Lung (tissue), 11 donors: ENCODE measurements at regions not wholly inside any gene's neighbourhood (a gene's known extent, or its start where the extent isn't known, plus 50 kb on each side); places are given as distances from the start of the nearest gene placed in this dataset.

Source experiments
- ATAC-seq: fragments of 200-7000 bp; cut with Tn5 transposase; one replicate; pipeline ENCODE4 v1.9.1; 2020; ENCODE audit warnings: moderate number of reproducible peaks; ENCODE audit not compliant: insufficient read depth, low FRiP score
- DNase-seq, 3 donors: peaks; one replicate each; pipeline ENCODE4 v3.0.0-alpha.2; 2013 to 2017
- H3K27ac ChIP-seq, 2 donors: one replicate each; pipeline ENCODE4 v1.5.1; 2013; ENCODE audit warnings: mild to moderate bottlenecking in 2 of 2, moderate library complexity in 2 of 2, control low read depth in 1 of 2, inconsistent platforms in 1 of 2, low read depth in 1 of 2, low read length in 1 of 2
- H3K27me3 ChIP-seq, 3 donors: one replicate each; pipeline ENCODE4 v1.5.1; 2013; ENCODE audit warnings: low read length in 2 of 3; ENCODE audit not compliant: control insufficient read depth in 3 of 3, insufficient read depth in 3 of 3
- H3K36me3 ChIP-seq, 4 donors: one replicate each; pipeline ENCODE4 v1.5.1; 2013; ENCODE audit warnings: low read length in 4 of 4, mild to moderate bottlenecking in 1 of 4, moderate library complexity in 1 of 4; ENCODE audit not compliant: control insufficient read depth in 4 of 4, insufficient read depth in 4 of 4
- H3K4me1 ChIP-seq, 5 donors: one replicate each; pipeline ENCODE4 v1.5.1; 2013; ENCODE audit warnings: low read length in 5 of 5, mild to moderate bottlenecking in 2 of 5, moderate library complexity in 1 of 5; ENCODE audit not compliant: control insufficient read depth in 5 of 5, insufficient read depth in 5 of 5
- H3K4me3 ChIP-seq: one replicate; pipeline ENCODE4 v1.5.1; 2013; ENCODE audit warnings: mild to moderate bottlenecking, control low read depth, moderate library complexity
- H3K9ac ChIP-seq, 2 donors: one replicate each; pipeline ENCODE4 v1.5.1; 2013; ENCODE audit warnings: low read length in 2 of 2, control low read depth in 1 of 2; ENCODE audit not compliant: insufficient read depth in 1 of 2
- H3K9me3 ChIP-seq, 4 donors: one replicate each; pipeline ENCODE4 v1.5.1; 2013; ENCODE audit warnings: low read length in 3 of 4, mild to moderate bottlenecking in 1 of 4, moderate library complexity in 1 of 4; ENCODE audit not compliant: control insufficient read depth in 4 of 4, insufficient read depth in 3 of 4
- WGBS, 2 donors: extraction: QIAGEN DNeasy Blood & Tissue Kit; methylation state at CpG; one replicate each; pipeline ENCODE4 v1.1.7; 2013; 5-methylcytosine and 5-hydroxymethylcytosine counted together
- TF ChIP-seq, protein P1 (sequence below): IDR thresholded peaks from 2 replicates; pipeline ENCODE4 v1.5.1; 2012; ENCODE audit warnings: mild to moderate bottlenecking; ENCODE audit errors: control extremely low read depth, extremely low read depth
- donor health status: control.
- donor health status: control.
- donor health status: Bipolar disorder and iron deficiency.
- donor health status: healthy.
- donor health status: DM: yes; HTN: yes; CAD: no.

DNA sequence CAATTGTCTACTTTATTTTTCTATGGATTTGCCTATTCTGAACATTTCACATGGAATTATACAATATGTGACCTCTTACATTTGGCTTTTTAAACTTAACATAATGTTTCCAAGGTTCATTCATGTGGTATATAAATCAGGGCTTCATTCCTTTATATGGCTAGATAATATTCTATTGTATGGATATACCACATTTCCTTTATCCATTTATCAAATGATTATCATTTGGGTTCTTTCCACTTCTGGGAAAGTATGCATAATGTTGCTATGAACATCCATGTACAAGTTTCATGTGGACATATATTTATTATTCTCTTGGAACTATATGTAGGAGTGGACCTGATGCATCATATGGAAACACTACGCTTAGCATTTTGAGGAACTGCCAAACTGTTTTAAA is 99.7 kb upstream of the NCKAP5 start:
- WGBS, 2 donors, result 95 to 100% methylated on average over 1 of the region's 1 CpG
- Histone ChIP-seq H3K27me3 (no peaks in the 10 kb centered on the region), H3K9me3 (peaks cover 0 to 4% (median 2%) of the 10 kb centered on the region in 4 donors), H3K36me3 (no peaks in the 10 kb centered on the region), H3K4me3 (no peak overlapping the region), H3K9ac (no peak overlapping the region), H3K27ac (no peak overlapping the region), H3K4me1 (peaks cover 0 to 7% (median 0%) of the 10 kb centered on the region in 5 donors)
- DNase-seq (no peak), ATAC-seq (no peak)
- TF ChIP-seq, protein P1, sequence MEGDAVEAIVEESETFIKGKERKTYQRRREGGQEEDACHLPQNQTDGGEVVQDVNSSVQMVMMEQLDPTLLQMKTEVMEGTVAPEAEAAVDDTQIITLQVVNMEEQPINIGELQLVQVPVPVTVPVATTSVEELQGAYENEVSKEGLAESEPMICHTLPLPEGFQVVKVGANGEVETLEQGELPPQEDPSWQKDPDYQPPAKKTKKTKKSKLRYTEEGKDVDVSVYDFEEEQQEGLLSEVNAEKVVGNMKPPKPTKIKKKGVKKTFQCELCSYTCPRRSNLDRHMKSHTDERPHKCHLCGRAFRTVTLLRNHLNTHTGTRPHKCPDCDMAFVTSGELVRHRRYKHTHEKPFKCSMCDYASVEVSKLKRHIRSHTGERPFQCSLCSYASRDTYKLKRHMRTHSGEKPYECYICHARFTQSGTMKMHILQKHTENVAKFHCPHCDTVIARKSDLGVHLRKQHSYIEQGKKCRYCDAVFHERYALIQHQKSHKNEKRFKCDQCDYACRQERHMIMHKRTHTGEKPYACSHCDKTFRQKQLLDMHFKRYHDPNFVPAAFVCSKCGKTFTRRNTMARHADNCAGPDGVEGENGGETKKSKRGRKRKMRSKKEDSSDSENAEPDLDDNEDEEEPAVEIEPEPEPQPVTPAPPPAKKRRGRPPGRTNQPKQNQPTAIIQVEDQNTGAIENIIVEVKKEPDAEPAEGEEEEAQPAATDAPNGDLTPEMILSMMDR, result no peak

DNA sequence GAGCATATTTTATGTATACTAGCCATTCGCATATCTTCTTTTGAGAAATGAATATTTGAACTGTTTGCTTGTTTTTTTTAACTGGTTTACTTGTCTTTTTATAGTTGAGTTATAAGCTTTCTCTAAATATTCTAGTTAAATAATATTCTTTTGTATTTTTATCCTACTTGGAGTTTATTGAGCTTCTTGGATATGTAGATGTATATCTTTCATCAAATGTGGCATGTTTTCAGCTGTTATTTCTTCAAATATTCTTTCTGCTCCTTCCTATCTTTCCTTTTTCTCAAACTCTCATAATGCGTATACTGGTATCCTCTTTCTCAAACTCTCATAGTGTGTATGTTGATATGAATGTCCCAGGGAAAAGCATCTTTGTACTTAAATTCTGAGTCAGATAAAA is 100.3 kb upstream of the NCKAP5 start:
- H3K4me3 ChIP-seq, result no peak overlapping the region
- peaks cover 0 to 4% (median 2%) of the 10 kb centered on the region in 4 donors for H3K9me3 ChIP-seq
- no peaks in the 10 kb centered on the region for H3K36me3 ChIP-seq
- peaks cover 0 to 13% (median 0%) of the 10 kb centered on the region in 5 donors for H3K4me1 ChIP-seq
- H3K9ac ChIP-seq, result no peak overlapping the region
- no peak overlapping the region for H3K27ac ChIP-seq
- ATAC-seq (no peak), DNase-seq (no peak)
- WGBS, 2 donors, result 98% methylated on average over 2 of the region's 2 CpGs
- TF ChIP-seq, protein P1, result no peak
- no peaks in the 10 kb centered on the region for H3K27me3 ChIP-seq

DNA sequence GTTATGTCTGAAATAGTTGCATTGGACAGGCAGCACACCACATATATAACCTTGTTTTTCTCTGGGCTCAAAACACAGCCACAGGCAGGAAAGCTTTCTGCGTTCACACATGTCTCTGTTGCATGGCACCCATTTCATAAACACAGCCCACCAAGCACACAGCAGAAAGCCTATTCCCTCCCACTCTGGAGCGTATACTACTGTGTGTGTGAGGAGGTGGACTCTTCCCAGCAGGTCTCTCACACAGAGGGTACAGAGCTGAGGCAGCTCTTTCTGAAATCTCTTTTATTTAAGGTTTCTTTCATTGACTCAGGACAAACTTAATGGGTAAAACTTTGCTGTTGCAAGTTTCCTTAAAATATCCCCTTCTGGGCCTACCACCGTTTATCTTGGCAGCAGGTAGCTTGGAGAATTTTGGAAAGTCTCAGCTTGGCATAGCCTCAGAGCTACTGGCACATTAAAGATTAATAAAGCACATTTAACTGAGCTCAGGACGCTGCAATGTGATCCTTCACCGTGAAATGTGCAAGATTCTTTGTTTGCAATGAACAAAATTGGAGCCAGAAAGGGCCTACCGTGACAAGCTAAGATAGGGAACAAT is 105.1 kb upstream of the NCKAP5 start:
- Histone ChIP-seq H3K9ac (no peak overlapping the region), H3K36me3 (no peaks in the 10 kb centered on the region), H3K27me3 (no peaks in the 10 kb centered on the region), H3K9me3 (peaks cover 0 to 3% (median 0%) of the 10 kb centered on the region in 4 donors), H3K27ac (no peak overlapping the region), H3K4me3 (no peak overlapping the region), H3K4me1 (peaks cover 1 to 47% (median 15%) of the 10 kb centered on the region in 5 donors)
- TF ChIP-seq, protein P1, result no peak
- DNase-seq (peak in 1 of 3 donors; percentile 29), ATAC-seq (no peak)
- 67 to 79% methylated on average over 6 of the region's 6 CpGs for WGBS, 2 donors

DNA sequence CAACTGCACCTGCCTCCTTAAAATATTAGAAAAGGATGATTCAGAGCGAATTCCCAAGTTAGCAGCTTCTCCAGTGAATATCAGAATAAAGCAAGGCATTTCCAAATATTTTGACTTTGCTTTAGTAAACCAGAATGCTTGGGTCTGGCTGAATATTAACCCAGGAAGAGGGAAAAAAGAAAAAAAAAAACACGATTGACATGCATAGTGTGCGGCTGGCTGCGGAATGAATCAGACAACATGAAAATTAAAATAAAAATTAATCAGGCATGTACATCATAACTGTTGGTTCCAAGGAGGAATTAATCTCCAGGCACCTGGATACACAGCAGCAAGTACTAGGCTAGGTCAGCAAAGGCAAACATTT is 105.8 kb upstream of the NCKAP5 start:
- Histone ChIP-seq H3K27me3 (no peaks in the 10 kb centered on the region), H3K27ac (no peak overlapping the region)
- ATAC-seq, result no peak

More for the DNA sequence above, 105.8 kb upstream of the NCKAP5 start:
- 69 to 82% methylated on average over 4 of the region's 4 CpGs for WGBS, 2 donors
- TF ChIP-seq, protein P1, result no peak
- H3K9me3 ChIP-seq, result peaks cover 0 to 2% (median 0%) of the 10 kb centered on the region in 4 donors
- DNase-seq, result no peak
- H3K4me3 ChIP-seq, result no peak overlapping the region
- peaks cover 1 to 47% (median 15%) of the 10 kb centered on the region in 5 donors for H3K4me1 ChIP-seq
- H3K9ac ChIP-seq, result peak overlapping the region in 1 of 2 donors; percentile 70
- H3K36me3 ChIP-seq, result no peaks in the 10 kb centered on the region
